GM20000 (cell line): ENCODE measurements at regions not wholly inside any gene's neighbourhood (a gene's known extent, or its start where the extent isn't known, plus 50 kb on each side); places are given as distances from the start of the nearest gene placed in this dataset.

Experiments
- DNase-seq: peaks from one replicate; pipeline ENCODE4 v3.0.0; 2012; ENCODE audit warnings: low spot score
- CTCF ChIP-seq: IDR thresholded peaks from 2 replicates; pipeline ENCODE4 v1.5.1; 2012; ENCODE audit warnings: mild to moderate bottlenecking, control low read depth; ENCODE audit errors: extremely low read depth, missing control alignments

GRCh38 chr5:68455216-68455615 is 239.7 kb downstream of the PIK3R1 start:
- no peak for DNase-seq
- TF ChIP-seq CTCF, result no peak

- TF ChIP-seq CTCF, result no peak
- no peak for DNase-seq
Measured at GRCh38 chr5:68456756-68457217, 241.2 kb downstream of the PIK3R1 start.

- no peak for DNase-seq
- no peak for TF ChIP-seq CTCF
Measured at GRCh38 chr5:68457285-68457684, 241.7 kb downstream of the PIK3R1 start.

GRCh38 chr5:68458416-68459021 is 243.0 kb downstream of the PIK3R1 start:
- DNase-seq, result no peak
- TF ChIP-seq CTCF, result no peak

- no peak for TF ChIP-seq CTCF
- DNase-seq, result no peak
Measured at GRCh38 chr5:68459093-68459809, 243.7 kb downstream of the PIK3R1 start.

- no peak for DNase-seq
- no peak for TF ChIP-seq CTCF
Measured at GRCh38 chr5:68459810-68460139, 244.2 kb downstream of the PIK3R1 start.

- DNase-seq, result peak; percentile 29
- TF ChIP-seq CTCF, result peak; percentile 42
Measured at GRCh38 chr5:68460147-68460798, 244.7 kb downstream of the PIK3R1 start.
